ENCODE measurements at regions not wholly inside any gene's neighbourhood (a gene's known extent, or its start where the extent isn't known, plus 50 kb on each side); places are given as distances from the start of the nearest gene placed in this dataset.

- TF ChIP-seq CTCF (IDR thresholded peaks at IDR 0.05; ENCODE audit: borderline replicate concordance, extremely low read depth, low read length, poor library complexity, severe bottlenecking) (no peak), EZH2 (IDR thresholded peaks at IDR 0.05; ENCODE audit: borderline replicate concordance, low read depth, low read length, severe bottlenecking) (no peak)
Measured at GRCh38 chr21:27306791-27307775, 340.2 kb upstream of the ADAMTS5 start.
